K562 (cell line): ENCODE measurements at regions not wholly inside any gene's neighbourhood (a gene's known extent, or its start where the extent isn't known, plus 50 kb on each side); places are given as distances from the start of the nearest gene placed in this dataset.

ENCODE experiments used
- ATAC-seq: fragments of 200-7000 bp; cut with Tn5 transposase; 3 replicates; pipeline ENCODE4 v1.9.1; 2020; ENCODE audit warnings: moderate library complexity
- BruUV-seq: library from RNA; stranded (reverse); fragments of 400-500 nt; replicated peaks from 2 replicates; lab custom pipeline; 2021; lab: Mats Ljungman, UMichigan
- CTCF ChIA-PET: fragments of 300-600 bp; formaldehyde crosslinking; extraction: SDS; loops from one replicate; lab custom pipeline; 2021; ENCODE audit warnings: low intra/inter-chr PET ratio; lab: Yijun Ruan, JAX
- POLR2A ChIA-PET: fragments of 300-600, 350-650 bp; sonication (Branson Sonifier 250); formaldehyde crosslinking; extraction: SDS; loops from one replicate; lab custom pipeline; 2021; ENCODE audit warnings: antibody characterized with exemption, inconsistent platforms; lab: Yijun Ruan, JAX
- DNase-seq, 4 experiments: peaks; one replicate each; pipeline versions ENCODE4 v3.0.0 to v3.0.0-alpha.2; 2011 to 2018; ENCODE audit warnings: low spot score in 3 of 4, mixed read lengths in 3 of 4; ENCODE audit errors: extremely low read depth in 1 of 4
- FAIRE-seq: peaks from 2 replicates; lab custom pipeline; 2011; peaks lifted over from hg19 to GRCh38; lab: Jason Lieb, UNC
- H2AFZ ChIP-seq: 2 replicates; pipeline ENCODE4 v1.6.0; 2011; ENCODE audit warnings: low read depth, low read length, control low read depth, inconsistent platforms
- H3K27ac ChIP-seq: fragments of 200-600 bp; 3 replicates; pipeline ENCODE4 v1.8.0; 2011; ENCODE audit warnings: low read depth, mild to moderate bottlenecking, control low read depth, inconsistent platforms, low read length, moderate library complexity, mixed read lengths; ENCODE audit errors: extremely low read depth
- H3K27me3 ChIP-seq, 2 experiments: fragments of 300-600 bp in 1 of 2; 2 replicates in 1 of 2; 3 replicates in 1 of 2; pipeline versions ENCODE4 v1.6.0 to v1.8.0; 2011; ENCODE audit warnings: inconsistent platforms in 2 of 2, low read length in 2 of 2, mild to moderate bottlenecking in 1 of 2, mixed read lengths in 1 of 2, moderate library complexity in 1 of 2; ENCODE audit not compliant: control insufficient read depth in 2 of 2, insufficient read depth in 2 of 2
- H3K36me3 ChIP-seq: fragments of 300-600 bp; 3 replicates; pipeline ENCODE4 v1.8.0; 2011; ENCODE audit warnings: mild to moderate bottlenecking, low read length, inconsistent platforms; ENCODE audit not compliant: control insufficient read depth, insufficient read depth
- H3K4me1 ChIP-seq, 2 experiments: fragments of 200-600 bp in 1 of 2; replicated peaks in 1 of 2; 2 replicates in 1 of 2; 3 replicates in 1 of 2; pipeline versions ENCODE4 v1.5.1 to v1.8.0; 2011; ENCODE audit warnings: inconsistent platforms in 2 of 2, low read length in 2 of 2, mild to moderate bottlenecking in 1 of 2, mixed read lengths in 1 of 2, moderate library complexity in 1 of 2; ENCODE audit not compliant: control insufficient read depth in 2 of 2, insufficient read depth in 2 of 2
- H3K4me2 ChIP-seq: 2 replicates; pipeline ENCODE4 v1.6.1; 2011; ENCODE audit warnings: low read length, control low read depth, inconsistent platforms, mixed read lengths; ENCODE audit not compliant: insufficient read depth
- H3K4me3 ChIP-seq: fragments of 200-600 bp; sonication (generic), shearing (Covaris generic); 2 replicates; pipeline ENCODE4 v1.5.1; 2016; ENCODE audit warnings: control low read depth, inconsistent platforms
- H3K79me2 ChIP-seq: fragments of 200-600 bp; 3 replicates; pipeline ENCODE4 v1.8.0; 2011; ENCODE audit warnings: low read length, inconsistent platforms; ENCODE audit not compliant: control insufficient read depth, insufficient read depth
- H3K9ac ChIP-seq, 2 experiments: 2 replicates each; pipeline versions ENCODE4 v1.6.0 to v1.6.1; 2011; ENCODE audit warnings: low read depth in 2 of 2, low read length in 2 of 2, control low read depth in 1 of 2, inconsistent platforms in 1 of 2, mild to moderate bottlenecking in 1 of 2, mixed read lengths in 1 of 2; ENCODE audit not compliant: insufficient read depth in 1 of 2
- H3K9me1 ChIP-seq: one replicate; pipeline ENCODE4 v1.6.0; 2011; ENCODE audit warnings: inconsistent platforms, mild to moderate bottlenecking, low read length, moderate library complexity; ENCODE audit not compliant: control insufficient read depth, insufficient read depth
- H3K9me3 ChIP-seq: replicated peaks from 2 replicates; pipeline ENCODE4 v1.5.1; 2011; ENCODE audit warnings: low read depth, low read length, inconsistent platforms; ENCODE audit not compliant: control insufficient read depth, insufficient read depth
- H4K20me1 ChIP-seq: replicated peaks from 2 replicates; pipeline ENCODE4 v1.6.1; 2011; ENCODE audit warnings: low read length, inconsistent platforms, mixed read lengths; ENCODE audit not compliant: control insufficient read depth, insufficient read depth
- ATF3 ChIP-seq, 2 experiments: fragments of 450-650 bp in 1 of 2; sonication (generic) in 1 of 2; formaldehyde crosslinking in 1 of 2; IDR thresholded peaks in 1 of 2; conservative IDR thresholded peaks in 1 of 2; 2 replicates each; pipeline versions ENCODE4 v1.6.1 to v1.8.1; 2016 to 2023; ENCODE audit warnings: mild to moderate bottlenecking in 2 of 2, moderate library complexity in 2 of 2, inconsistent platforms in 1 of 2, missing genetic modification reagents in 1 of 2
- CTCF ChIP-seq, 3 experiments: IDR thresholded peaks in 2 of 3; conservative IDR thresholded peaks in 1 of 3; 2 replicates each; pipeline ENCODE4 v1.5.1; 2011 to 2012; ENCODE audit warnings: low read length in 3 of 3, mild to moderate bottlenecking in 3 of 3, control low read depth in 2 of 3, improper control_type of control experiment in 1 of 3, inconsistent platforms in 1 of 3, low read depth in 1 of 3, mixed read lengths in 1 of 3, moderate library complexity in 1 of 3; ENCODE audit not compliant: insufficient read depth in 2 of 3
- ELF4 ChIP-seq: fragments of 450-650 bp; formaldehyde crosslinking; IDR thresholded peaks from 2 replicates; pipeline ENCODE4 v1.4.0; 2022; ENCODE audit warnings: missing genetic modification characterization
- FOXA3 ChIP-seq, 2 experiments: fragments of 450-650 bp in 1 of 2; sonication (generic) in 1 of 2; formaldehyde crosslinking; IDR thresholded peaks in 1 of 2; conservative IDR thresholded peaks in 1 of 2; 2 replicates each; pipeline versions ENCODE4 v1.4.0 to v1.8.0; 2020 to 2022; ENCODE audit warnings: mild to moderate bottlenecking in 2 of 2, missing genetic modification reagents in 1 of 2
- IFI16 ChIP-seq: fragments of 250-450 bp; sonication (Bioruptor Pico); IDR thresholded peaks from 2 replicates; pipeline ENCODE4 v2.1.2; 2022; ENCODE audit warnings: mild to moderate bottlenecking, inconsistent platforms
- JUNB ChIP-seq: fragments of 450-650 bp; formaldehyde crosslinking; conservative IDR thresholded peaks from 2 replicates; pipeline ENCODE4 v1.4.0; 2020; ENCODE audit warnings: mild to moderate bottlenecking
- NCOA2 ChIP-seq, 2 experiments: fragments of 450-650 bp; IDR thresholded peaks; 2 replicates each; pipeline ENCODE4 v1.6.1; 2018; ENCODE audit warnings: mild to moderate bottlenecking in 2 of 2, moderate library complexity in 1 of 2; ENCODE audit not compliant: partially characterized antibody in 2 of 2
- PCBP2 ChIP-seq: fragments of 200-400 bp; formaldehyde crosslinking; IDR thresholded peaks from 2 replicates; pipeline ENCODE4 v1.6.1; 2018; ENCODE audit warnings: low read length, low read depth, mild to moderate bottlenecking, moderate library complexity; ENCODE audit not compliant: poor library complexity, severe bottlenecking
- RCOR1 ChIP-seq, 2 experiments: IDR thresholded peaks; 2 replicates each; pipeline ENCODE4 v1.6.1; 2012; ENCODE audit warnings: low read depth in 2 of 2, low read length in 2 of 2, borderline replicate concordance in 1 of 2, improper control_type of control experiment in 1 of 2
- THAP12 ChIP-seq: fragments of 250-450 bp; sonication (Bioruptor Pico); IDR thresholded peaks from 2 replicates; pipeline ENCODE4 v1.9.0; 2021; ENCODE audit warnings: mild to moderate bottlenecking, inconsistent platforms
- ZNF699 ChIP-seq: fragments of 250-450 bp; sonication (Bioruptor Pico); IDR thresholded peaks from 2 replicates; pipeline ENCODE4 v1.8.0; 2021; ENCODE audit warnings: mild to moderate bottlenecking, moderate library complexity; ENCODE audit not compliant: insufficient replicate concordance
- WGBS: fragments of 100-300 bp; shearing (Covaris generic); methylation state at CpG from one replicate; pipeline ENCODE4 v1.1.6; 2016; ENCODE audit warnings: low coverage, mixed read lengths; ENCODE audit not compliant: insufficient coverage; ENCODE audit errors: missing lambda C conversion rate; 5-methylcytosine and 5-hydroxymethylcytosine counted together
- in situ Hi-C: fragments of 300-500 bp; cut with MboI; formaldehyde crosslinking; loops from 4 replicates; pipeline ENCODE4 v1.15.0; 2018; ENCODE audit warnings: inconsistent platforms, mixed read lengths
- intact Hi-C: fragments of 100-400 bp; cut with micrococcal nuclease; formaldehyde crosslinking; loops from 2 replicates; pipeline ENCODE4 v1.14.2; 2022

GRCh38 chr6:110040716-110041115 is 62.6 kb downstream of the GPR6 start (continued):
- TF ChIP-seq CTCF (IDR thresholded peaks at IDR 0.05 in 2 of 3, conservative IDR thresholded peaks at IDR 0.05 in 1 of 3; ENCODE audit: insufficient read depth in 2 of 3, low read depth in 1 of 3, low read length in 3 of 3): no peak
- TF ChIP-seq FOXA3 (CRISPR knock-in tag; conservative IDR thresholded peaks at IDR 0.05 in 1 of 2, IDR thresholded peaks at IDR 0.05 in 1 of 2): no peak
- TF ChIP-seq ATF3 (IDR thresholded peaks at IDR 0.05): no peak
- no peak for TF ChIP-seq ATF3 (CRISPR knock-in tag; conservative IDR thresholded peaks at IDR 0.05)

- BruUV-seq: no TSS peak
- Histone ChIP-seq H3K79me2 (no peaks in the 10 kb centered on the region), H3K27ac (no peak overlapping the region), H3K9me3 (0 out of 2 replicates have a peak, but pooled peaks cover 2% of the 10 kb centered on the region), H4K20me1 (no peaks in the 10 kb centered on the region), H3K4me2 (no peak overlapping the region), H3K4me1 (no peaks in the 10 kb centered on the region), H3K27me3 (peaks cover 2 to 19% of the 10 kb centered on the region in 2 experiments; a peak in 3 of 5 replicates), H3K36me3 (no peaks in the 10 kb centered on the region), H3K9ac (no peak overlapping the region), H2AFZ (no peak overlapping the region), H3K9me1 (no peaks in the 10 kb centered on the region), H3K4me3 (no peak overlapping the region)
- CTCF ChIA-PET: interaction anchor here (0.9 to 4.8 kb wide), 4 partner anchors 13 to 350 kb away, joined by 3 to 71 read pairs (median 4); no protein-coding TSS in a partner anchor
- FAIRE-seq: no peak
- WGBS: 0% methylated on average over 2 of the region's 2 CpGs
- POLR2A ChIA-PET: no interaction called here
- no peak for ATAC-seq
- no peak for DNase-seq
- in situ Hi-C loops (loop anchor here (10.0 to 25.0 kb wide), 2 partner anchors 354 to 504 kb away; no protein-coding TSS in a partner anchor), intact Hi-C loops (no loop called here)
- TF ChIP-seq IFI16 (CRISPR knock-in tag): no peak
- no peak for TF ChIP-seq RCOR1 (IDR thresholded peaks at IDR 0.05; ENCODE audit: borderline replicate concordance in 1 of 2, low read depth in 2 of 2, low read length in 2 of 2)
- TF ChIP-seq ELF4 (CRISPR knock-in tag): no peak
- no peak for TF ChIP-seq PCBP2
- TF ChIP-seq NCOA2 (IDR thresholded peaks at IDR 0.05; ENCODE audit: partially characterized antibody in 2 of 2): no peak
- TF ChIP-seq JUNB: no peak
- no peak for TF ChIP-seq ZNF699 (CRISPR knock-in tag)
- TF ChIP-seq THAP12 (CRISPR knock-in tag): no peak
These were observed 63.0 kb downstream of the GPR6 start for GRCh38 chr6:110041126-110041525.
